ENCODE measurements at regions not wholly inside any gene's neighbourhood (a gene's known extent, or its start where the extent isn't known, plus 50 kb on each side); places are given as distances from the start of the nearest gene placed in this dataset.

- TF ChIP-seq ZBTB7A (IDR thresholded peaks at IDR 0.05; ENCODE audit: low read depth) (no peak), MAX (IDR thresholded peaks at IDR 0.05) (no peak), FOXM1 (IDR thresholded peaks at IDR 0.05; ENCODE audit: borderline replicate concordance, low read depth) (no peak), TAF1 (IDR thresholded peaks at IDR 0.05; ENCODE audit: low read depth) (no peak), USF1 (IDR thresholded peaks at IDR 0.05) (no peak), EGR1 (IDR thresholded peaks at IDR 0.05) (no peak), CREB1 (IDR thresholded peaks at IDR 0.05; ENCODE audit: low read depth) (no peak), TEAD4 (IDR thresholded peaks at IDR 0.05) (no peak), CEBPB (IDR thresholded peaks at IDR 0.05) (no peak), EP300 (IDR thresholded peaks at IDR 0.05; ENCODE audit: borderline replicate concordance) (no peak), TCF12 (IDR thresholded peaks at IDR 0.05; ENCODE audit: low read depth) (no peak), YY1 (IDR thresholded peaks at IDR 0.05; ENCODE audit: low read depth) (no peak)
These were observed 154.2 kb downstream of the FGF18 start for GRCh38 chr5:171573451-171574225.

- TF ChIP-seq MAX (IDR thresholded peaks at IDR 0.05) (no peak), TAF1 (IDR thresholded peaks at IDR 0.05; ENCODE audit: low read depth) (no peak), CEBPB (IDR thresholded peaks at IDR 0.05) (no peak), CREB1 (IDR thresholded peaks at IDR 0.05; ENCODE audit: low read depth) (no peak), YY1 (IDR thresholded peaks at IDR 0.05; ENCODE audit: low read depth) (no peak), TCF12 (IDR thresholded peaks at IDR 0.05; ENCODE audit: low read depth) (no peak), ZBTB7A (IDR thresholded peaks at IDR 0.05; ENCODE audit: low read depth) (no peak), USF1 (IDR thresholded peaks at IDR 0.05) (no peak)
These were observed 154.9 kb downstream of the FGF18 start for GRCh38 chr5:171574376-171574775.

GRCh38 chr5:171575386-171575785, 155.9 kb downstream of the FGF18 start:
- TF ChIP-seq MAX (IDR thresholded peaks at IDR 0.05) (no peak), YY1 (IDR thresholded peaks at IDR 0.05; ENCODE audit: low read depth) (no peak), CREB1 (IDR thresholded peaks at IDR 0.05; ENCODE audit: low read depth) (no peak), CEBPB (IDR thresholded peaks at IDR 0.05) (no peak), USF1 (IDR thresholded peaks at IDR 0.05) (no peak), TAF1 (IDR thresholded peaks at IDR 0.05; ENCODE audit: low read depth) (no peak), FOXM1 (IDR thresholded peaks at IDR 0.05; ENCODE audit: borderline replicate concordance, low read depth) (no peak), EGR1 (IDR thresholded peaks at IDR 0.05) (no peak), TCF12 (IDR thresholded peaks at IDR 0.05; ENCODE audit: low read depth) (no peak), NFIC (IDR thresholded peaks at IDR 0.05) (no peak), TEAD4 (IDR thresholded peaks at IDR 0.05) (no peak), REST (IDR thresholded peaks at IDR 0.05; ENCODE audit: low read depth) (no peak), EP300 (IDR thresholded peaks at IDR 0.05; ENCODE audit: borderline replicate concordance) (no peak), ZBTB7A (IDR thresholded peaks at IDR 0.05; ENCODE audit: low read depth) (no peak), RAD21 (IDR thresholded peaks at IDR 0.05; ENCODE audit: low read depth) (no peak)

- TF ChIP-seq EGR1 (IDR thresholded peaks at IDR 0.05) (no peak), CEBPB (IDR thresholded peaks at IDR 0.05) (no peak), CREB1 (IDR thresholded peaks at IDR 0.05; ENCODE audit: low read depth) (no peak), TEAD4 (IDR thresholded peaks at IDR 0.05) (no peak), MAX (IDR thresholded peaks at IDR 0.05) (no peak), REST (IDR thresholded peaks at IDR 0.05; ENCODE audit: low read depth) (no peak), TCF12 (IDR thresholded peaks at IDR 0.05; ENCODE audit: low read depth) (no peak), YY1 (IDR thresholded peaks at IDR 0.05; ENCODE audit: low read depth) (no peak), USF1 (IDR thresholded peaks at IDR 0.05) (no peak)
These were observed 156.4 kb downstream of the FGF18 start for GRCh38 chr5:171575808-171576207.
